DMS53 (cell line): ENCODE measurements at regions not wholly inside any gene's neighbourhood (a gene's known extent, or its start where the extent isn't known, plus 50 kb on each side); places are given as distances from the start of the nearest gene placed in this dataset.

Experiments
- DNase-seq: peaks from one replicate; lab custom pipeline; 2025; lab: John Stamatoyannopoulos, UW

DNA sequence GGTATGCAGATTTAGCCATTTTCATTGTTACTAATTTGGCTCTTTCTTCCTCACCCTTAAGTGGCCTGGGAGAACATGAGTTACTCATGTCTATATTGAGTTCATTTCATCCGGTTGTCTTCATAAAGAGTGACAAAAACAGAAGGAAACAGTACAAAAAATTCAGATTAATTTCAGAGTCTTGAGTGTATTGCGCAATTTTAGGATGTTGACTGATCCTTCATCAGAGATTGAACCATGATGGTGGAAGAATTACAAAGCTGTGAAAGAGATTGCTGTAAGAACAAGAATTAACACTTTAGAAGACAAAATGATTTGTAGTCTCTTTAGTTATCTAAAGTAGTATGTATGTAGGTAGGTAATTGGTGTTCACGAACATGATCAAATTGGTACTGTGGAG is 194.0 kb upstream of the PPP1R3A start:
- no peak for DNase-seq

DNA sequence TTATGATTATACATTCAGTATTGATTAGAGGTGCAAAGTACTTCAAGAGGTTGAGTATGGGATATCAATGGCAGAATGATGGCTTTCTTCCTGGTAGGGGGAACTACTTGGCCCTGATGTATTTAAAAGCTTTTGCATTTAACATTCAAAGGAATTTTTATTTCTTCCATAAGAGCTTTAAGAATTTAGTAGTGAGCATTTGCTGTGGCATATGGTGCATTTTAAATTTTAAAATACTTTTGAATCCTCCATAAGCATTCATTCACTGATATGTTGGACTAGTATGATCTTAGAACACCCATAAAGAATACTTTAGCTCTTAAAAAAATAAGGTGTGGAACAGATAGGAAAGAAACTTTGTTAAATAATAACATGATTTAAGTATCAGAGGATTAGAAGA is 191.9 kb upstream of the PPP1R3A start:
- DNase-seq, result no peak

GRCh38 chr7:114109721-114110120 is 190.9 kb upstream of the PPP1R3A start:
- DNase-seq, result no peak

- DNase-seq, result no peak
Measured at GRCh38 chr7:114109304-114109703, 190.5 kb upstream of the PPP1R3A start.

- no peak for DNase-seq
Measured at GRCh38 chr7:114108510-114108909, 189.7 kb upstream of the PPP1R3A start.

GRCh38 chr7:114107522-114107921 is 188.7 kb upstream of the PPP1R3A start:
- DNase-seq, result no peak

DNA sequence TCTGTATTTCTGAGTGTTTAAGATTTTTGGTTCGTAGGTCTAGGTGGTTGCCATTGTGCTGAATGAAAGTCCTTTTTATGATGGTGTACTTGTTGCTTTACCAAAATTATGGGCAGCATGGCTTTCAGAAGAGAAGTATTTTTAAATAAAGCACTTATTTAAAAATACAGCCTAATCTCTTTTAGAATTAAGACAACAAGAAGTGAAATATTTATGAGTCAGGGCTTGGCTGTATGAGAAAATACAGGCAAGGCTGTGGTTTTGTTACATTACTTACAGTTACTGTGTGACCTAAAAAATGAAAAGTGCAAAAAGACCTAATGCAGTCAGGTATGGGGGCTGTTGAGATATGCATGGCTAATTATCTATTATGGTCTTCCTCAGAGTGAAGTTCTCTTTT is 185.2 kb upstream of the PPP1R3A start:
- no peak for DNase-seq

GRCh38 chr7:114102996-114103395 is 184.2 kb upstream of the PPP1R3A start:
- DNase-seq, result no peak

DNA sequence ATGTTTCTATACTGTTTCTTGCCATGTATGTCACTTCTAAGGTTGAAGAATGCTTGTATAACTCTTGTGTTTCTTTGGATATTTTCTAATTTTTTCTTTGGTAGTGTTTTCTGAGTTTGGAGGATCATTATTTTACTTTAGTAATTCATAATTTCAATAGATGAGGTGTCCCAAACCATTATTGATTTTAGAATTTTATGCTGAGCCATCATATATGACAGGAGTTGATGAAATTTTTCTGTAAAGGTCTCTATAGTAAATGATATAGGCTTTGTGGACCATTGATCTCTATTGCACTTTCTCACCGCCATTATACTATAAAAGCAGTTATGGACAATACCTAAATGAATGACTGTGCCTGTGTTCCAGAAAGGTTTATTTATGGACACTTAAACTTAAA is 183.3 kb upstream of the PPP1R3A start:
- no peak for DNase-seq

DNA sequence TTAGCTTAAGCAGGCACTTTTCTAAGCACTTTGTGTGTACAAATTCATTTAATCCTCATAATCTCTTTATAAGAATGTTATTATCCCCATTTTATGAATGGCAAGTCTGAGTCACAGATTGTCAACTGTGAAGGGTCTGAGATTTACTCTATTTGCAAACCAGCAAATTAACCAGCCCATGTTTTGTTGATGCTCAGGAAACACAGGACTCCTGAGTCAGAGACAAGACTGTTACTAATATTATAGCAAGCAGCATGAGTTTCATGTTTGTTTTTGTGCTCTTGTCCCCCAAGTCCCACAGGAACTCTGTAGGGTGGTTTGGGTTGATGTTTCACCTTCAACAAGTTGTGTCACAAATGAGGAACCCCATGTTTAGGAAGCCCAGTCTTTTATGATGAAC is 182.0 kb upstream of the PPP1R3A start:
- DNase-seq, result peak; percentile 14

GRCh38 chr7:114099337-114099736 is 180.5 kb upstream of the PPP1R3A start:
- no peak for DNase-seq

DNA sequence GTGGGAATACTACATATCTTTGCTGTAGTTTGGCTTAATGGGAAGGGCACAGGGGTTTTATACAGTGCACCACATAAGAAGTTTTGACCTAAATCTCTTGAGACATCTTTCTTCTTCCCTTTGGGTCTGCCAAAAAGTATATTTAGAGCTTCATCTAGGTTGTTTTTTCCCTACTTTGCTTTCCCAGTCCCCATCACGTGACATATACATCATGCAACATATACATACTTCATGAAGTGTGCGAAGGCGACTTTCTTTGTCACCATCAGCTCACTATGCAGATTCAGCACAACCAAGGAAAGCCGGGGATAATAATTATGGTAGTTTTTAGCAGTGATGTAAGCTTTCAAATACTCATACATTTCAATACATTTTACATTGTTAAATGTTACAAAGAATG is 177.1 kb upstream of the PPP1R3A start:
- DNase-seq, result no peak

- DNase-seq, result no peak
Measured at GRCh38 chr7:114088470-114088940, 169.7 kb upstream of the PPP1R3A start.

- peak; percentile 84 for DNase-seq
Measured at GRCh38 chr7:114087653-114088469, 169.1 kb upstream of the PPP1R3A start.

DNA sequence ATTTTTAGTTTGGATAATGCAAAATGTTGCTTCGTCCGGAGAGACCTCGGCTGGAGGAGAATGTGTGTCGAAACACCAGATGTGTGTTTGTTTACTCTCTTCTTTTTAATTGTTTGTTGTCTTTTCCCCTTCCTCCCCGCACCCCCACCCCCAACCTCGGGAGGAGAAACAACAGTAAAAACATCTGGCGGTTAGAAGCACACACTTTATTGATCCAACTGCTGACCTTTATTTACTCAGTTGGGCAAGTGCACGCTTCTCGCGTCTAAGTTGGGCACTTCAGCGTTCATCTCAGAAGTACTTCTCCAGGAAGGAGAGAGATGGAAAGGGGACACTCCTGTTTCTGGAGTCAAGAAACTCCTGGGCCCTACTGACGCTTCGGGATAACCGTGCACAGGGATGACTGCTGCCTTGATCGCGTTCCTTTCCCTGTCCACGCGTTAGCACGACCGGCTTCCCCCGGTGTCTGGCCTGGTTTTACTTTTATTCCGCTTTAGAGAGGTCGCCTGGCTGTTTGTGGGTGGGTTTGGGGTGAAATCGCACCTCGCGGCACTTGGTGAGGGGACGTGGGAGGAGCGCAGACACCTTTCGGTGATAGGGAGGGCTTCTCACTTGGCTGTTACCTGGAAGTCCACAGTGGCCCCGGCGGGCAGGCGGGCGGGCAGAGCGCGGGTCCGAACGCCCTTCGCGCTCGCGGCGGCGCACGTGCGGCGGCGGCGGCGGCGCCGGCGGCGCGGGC is 168.3 kb upstream of the PPP1R3A start:
- peak; percentile 87 for DNase-seq

GRCh38 chr7:114086537-114086913 is 167.7 kb upstream of the PPP1R3A start:
- DNase-seq, result peak; percentile 80

DNA sequence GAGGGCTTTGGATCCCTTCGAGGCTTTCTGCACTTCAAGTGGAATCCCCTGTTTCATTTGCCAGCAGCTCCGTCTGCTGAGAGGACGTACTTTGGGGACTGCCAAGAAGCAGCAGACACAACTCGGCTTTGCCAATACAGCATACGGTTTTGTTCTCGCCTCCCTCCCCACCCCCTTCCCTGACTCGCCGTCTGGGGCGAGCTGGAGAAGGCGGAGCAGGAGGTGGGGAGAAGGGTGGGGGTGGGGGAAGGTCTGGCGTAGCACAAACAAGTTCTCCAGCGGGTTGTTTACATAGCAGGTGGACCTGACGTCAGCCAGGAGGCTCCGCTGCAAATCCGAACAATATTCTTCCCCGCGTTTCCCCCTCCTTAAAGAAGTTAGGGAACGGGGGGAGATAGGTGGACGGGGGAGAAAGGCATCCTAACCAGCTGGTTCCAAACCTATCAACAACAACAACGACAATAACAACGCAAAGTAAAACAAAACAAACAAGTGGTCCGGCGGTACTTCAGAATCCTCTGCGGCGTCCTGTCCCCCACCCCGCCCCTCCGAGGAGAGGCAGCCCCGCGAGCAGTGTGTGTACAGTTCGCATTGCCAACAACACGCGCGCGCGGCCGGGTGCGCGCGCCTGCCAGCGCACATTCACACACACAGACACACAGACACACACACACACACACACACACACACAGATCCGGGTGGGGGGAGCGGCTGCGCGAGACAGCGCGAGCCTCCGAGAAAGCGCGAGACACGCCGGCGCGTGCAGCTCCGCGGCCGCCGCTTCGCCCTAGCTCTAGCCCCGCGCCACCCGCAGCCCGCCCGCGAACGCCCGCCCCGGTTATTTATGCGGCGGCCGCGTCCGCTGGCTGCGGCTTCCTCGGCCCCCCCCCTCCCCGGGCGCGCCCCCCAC is 167.0 kb upstream of the PPP1R3A start:
- DNase-seq, result peak; percentile 99

DNA sequence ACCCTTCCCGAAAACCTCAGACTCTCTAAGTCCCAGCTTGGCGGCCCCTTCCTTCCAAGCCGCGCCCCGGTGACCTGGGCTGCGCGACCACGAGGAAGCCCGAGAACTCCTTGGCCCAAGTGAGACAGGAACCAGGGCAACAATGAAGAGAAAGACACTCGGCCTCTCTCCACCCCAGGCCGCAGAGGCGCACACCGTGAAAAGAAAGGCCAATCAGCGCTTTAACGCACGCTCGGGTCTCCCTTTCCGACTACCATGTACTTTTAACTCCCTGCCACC is 166.4 kb upstream of the PPP1R3A start:
- DNase-seq, result peak; percentile 96

GRCh38 chr7:114084472-114085312 is 165.9 kb upstream of the PPP1R3A start:
- peak; percentile 88 for DNase-seq

DNA sequence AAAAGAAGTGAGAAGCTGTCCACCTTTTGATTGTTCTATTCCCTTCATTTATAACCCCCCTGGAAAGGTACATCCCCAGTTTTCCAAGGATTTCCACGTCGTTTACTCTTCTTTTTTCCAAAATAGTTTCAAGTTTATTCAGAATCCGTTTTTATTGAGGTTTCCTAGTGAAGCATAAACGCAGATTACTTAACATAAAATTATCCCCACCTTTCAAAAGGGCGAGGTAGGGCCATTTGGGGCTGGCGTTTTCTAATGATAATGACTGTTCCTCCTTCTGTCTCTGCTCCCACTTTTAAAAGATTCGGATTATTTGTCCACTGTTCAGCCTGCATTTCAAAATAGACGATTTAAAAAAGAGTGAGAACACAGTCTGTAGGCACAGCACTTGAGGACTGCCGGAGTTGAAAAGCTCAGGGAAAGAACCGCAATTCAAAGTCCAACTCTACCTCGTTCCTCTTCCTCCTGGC is 165.2 kb upstream of the PPP1R3A start:
- no peak for DNase-seq
